HepG2 (cell line): ENCODE measurements at regions not wholly inside any gene's neighbourhood (a gene's known extent, or its start where the extent isn't known, plus 50 kb on each side); places are given as distances from the start of the nearest gene placed in this dataset.

Experiments used
- ATAC-seq: fragments of 200-7000 bp; cut with Tn5 transposase; 3 replicates; pipeline ENCODE4 v1.9.1; 2020; ENCODE audit warnings: mild to moderate bottlenecking, moderate library complexity
- BruUV-seq: library from RNA; stranded (reverse); fragments of 400-500 nt; replicated peaks from 2 replicates; lab custom pipeline; 2021; lab: Mats Ljungman, UMichigan
- CTCF ChIA-PET: fragments of 300-600 bp; formaldehyde crosslinking; extraction: SDS; loops from one replicate; lab custom pipeline; 2021; ENCODE audit warnings: low total read pairs, inconsistent platforms, low intra/inter-chr PET ratio; lab: Yijun Ruan, JAX
- POLR2A ChIA-PET: fragments of 350-600 bp; sonication (Branson Sonifier 250); formaldehyde crosslinking; loops from one replicate; lab custom pipeline; 2020; ENCODE audit warnings: antibody characterized with exemption, inconsistent platforms; lab: Yijun Ruan, JAX
- DNase-seq: peaks from one replicate; pipeline ENCODE4 v3.0.0-alpha.2; 2015; ENCODE audit warnings: low spot score
- FAIRE-seq: peaks from 3 replicates; lab custom pipeline; 2011; peaks lifted over from hg19 to GRCh38; lab: Jason Lieb, UNC
- H2AFZ ChIP-seq: one replicate; pipeline ENCODE4 v1.6.1; 2011; ENCODE audit warnings: low read length, inconsistent platforms
- H3K27ac ChIP-seq: fragments of 300-600 bp; 3 replicates; pipeline ENCODE4 v1.8.0; 2011; ENCODE audit warnings: mixed run types, mild to moderate bottlenecking, mixed read lengths, low read length, inconsistent platforms; ENCODE audit not compliant: insufficient read depth; ENCODE audit errors: extremely low read length
- H3K27me3 ChIP-seq, 2 experiments: fragments of 200-600 bp in 1 of 2; 2 replicates in 1 of 2; 3 replicates in 1 of 2; pipeline versions ENCODE4 v1.6.0 to v1.8.0; 2011; ENCODE audit warnings: low read length in 2 of 2, mild to moderate bottlenecking in 2 of 2, moderate library complexity in 2 of 2, inconsistent platforms in 1 of 2; ENCODE audit not compliant: insufficient read depth in 2 of 2, control insufficient read depth in 1 of 2
- H3K36me3 ChIP-seq, 2 experiments: fragments of 200-600 bp in 1 of 2; replicated peaks in 1 of 2; 2 replicates in 1 of 2; 3 replicates in 1 of 2; pipeline versions ENCODE4 v1.5.1 to v1.8.0; 2011; ENCODE audit warnings: low read length in 2 of 2, inconsistent platforms in 1 of 2; ENCODE audit not compliant: insufficient read depth in 2 of 2, control insufficient read depth in 1 of 2
- H3K4me1 ChIP-seq: 2 replicates; pipeline ENCODE4 v1.5.1; 2012; ENCODE audit warnings: low read length, inconsistent platforms; ENCODE audit not compliant: insufficient read depth
- H3K4me2 ChIP-seq: 2 replicates; pipeline ENCODE4 v1.6.0; 2011; ENCODE audit warnings: low read depth, low read length, inconsistent platforms
- H3K4me3 ChIP-seq, 3 experiments: fragments of 200-600 bp in 1 of 3; sonication (generic), shearing (Covaris generic) in 1 of 3; replicated peaks in 1 of 3; 2 replicates each; pipeline ENCODE4 v1.5.1; 2011 to 2016; ENCODE audit warnings: low read length in 3 of 3, inconsistent platforms in 2 of 3, low read depth in 2 of 3, mild to moderate bottlenecking in 2 of 3, control low read depth in 1 of 3, mixed read lengths in 1 of 3; ENCODE audit not compliant: insufficient read depth in 1 of 3
- H3K79me2 ChIP-seq: one replicate; pipeline ENCODE4 v1.6.1; 2011; ENCODE audit warnings: low read length, inconsistent platforms; ENCODE audit not compliant: insufficient read depth
- H3K9ac ChIP-seq: 2 replicates; pipeline ENCODE4 v1.6.0; 2011; ENCODE audit warnings: mild to moderate bottlenecking, low read depth, low read length, inconsistent platforms; ENCODE audit not compliant: insufficient read depth
- H3K9me3 ChIP-seq: 2 replicates; pipeline ENCODE4 v1.5.1; 2012; ENCODE audit warnings: mild to moderate bottlenecking, low read length
- H4K20me1 ChIP-seq: 2 replicates; pipeline ENCODE4 v1.6.0; 2011; ENCODE audit warnings: inconsistent platforms, mild to moderate bottlenecking, low read length, moderate library complexity; ENCODE audit not compliant: insufficient read depth
- DBP ChIP-seq: sonication (generic); formaldehyde crosslinking; IDR thresholded peaks from 2 replicates; pipeline ENCODE4 v1.4.0; 2020; ENCODE audit warnings: missing genetic modification reagents; ENCODE audit errors: not compliant biosample characterization
- EHMT2 ChIP-seq: fragments of 200-600 bp; sonication (generic); IDR thresholded peaks from 2 replicates; pipeline ENCODE4 v1.7.0; 2017; ENCODE audit warnings: antibody characterized with exemption, low read depth, low read length, borderline replicate concordance
- EZH2 ChIP-seq: conservative IDR thresholded peaks from 2 replicates; pipeline ENCODE4 v1.6.1; 2012; ENCODE audit warnings: mild to moderate bottlenecking, low read depth, low read length, moderate library complexity
- KAT7 ChIP-seq: IDR thresholded peaks from 2 replicates; pipeline ENCODE4 v1.6.1; 2018; ENCODE audit warnings: borderline replicate concordance, missing compliant biosample characterization
- NFIC ChIP-seq: IDR thresholded peaks from 2 replicates; pipeline ENCODE4 v1.6.1; 2012; ENCODE audit warnings: mild to moderate bottlenecking, low read length, inconsistent platforms
- NR1H2 ChIP-seq: sonication (generic); formaldehyde crosslinking; IDR thresholded peaks from 2 replicates; pipeline ENCODE4 v1.8.1; 2022; ENCODE audit warnings: low read depth, missing genetic modification reagents, borderline replicate concordance
- PBX3 ChIP-seq: sonication (generic); formaldehyde crosslinking; IDR thresholded peaks from 2 replicates; pipeline ENCODE4 v1.8.1; 2023; ENCODE audit warnings: missing genetic modification reagents, inconsistent platforms, borderline replicate concordance
- PCBP1 ChIP-seq: fragments of 200-400 bp; formaldehyde crosslinking; IDR thresholded peaks from 2 replicates; pipeline ENCODE4 v1.6.1; 2017; ENCODE audit warnings: mild to moderate bottlenecking, low read depth, low read length, borderline replicate concordance
- RAD21 ChIP-seq: fragments of 450-650 bp; formaldehyde crosslinking; IDR thresholded peaks from 2 replicates; pipeline ENCODE4 v1.5.0; 2020; ENCODE audit warnings: mild to moderate bottlenecking
- RBM39 ChIP-seq: fragments of 200-400 bp; formaldehyde crosslinking; IDR thresholded peaks from one replicate; pipeline ENCODE4 v1.6.1; 2018; ENCODE audit warnings: antibody characterized with exemption, mild to moderate bottlenecking, low read depth, low read length; ENCODE audit not compliant: poor library complexity, severe bottlenecking
- RNF219 ChIP-seq: sonication (generic); formaldehyde crosslinking; IDR thresholded peaks from 2 replicates; pipeline ENCODE4 v1.5.0; 2020; ENCODE audit warnings: mild to moderate bottlenecking, missing genetic modification reagents
- SMARCC2 ChIP-seq: fragments of 450-650 bp; IDR thresholded peaks from 2 replicates; pipeline ENCODE4 v1.6.1; 2017; ENCODE audit warnings: antibody characterized with exemption, mild to moderate bottlenecking
- SP5 ChIP-seq: IDR thresholded peaks from 2 replicates; pipeline ENCODE4 v1.6.1; 2016; ENCODE audit warnings: low read depth, borderline replicate concordance
- TBL1XR1 ChIP-seq: fragments of 150-350 bp; IDR thresholded peaks from 2 replicates; pipeline ENCODE4 v1.6.1; 2014; ENCODE audit warnings: borderline replicate concordance, low read length; ENCODE audit not compliant: partially characterized antibody
- ZNF10 ChIP-seq: sonication (generic); formaldehyde crosslinking; IDR thresholded peaks from 2 replicates; pipeline ENCODE4 v1.4.0; 2020; ENCODE audit warnings: mild to moderate bottlenecking, low read depth, missing genetic modification reagents, borderline replicate concordance
- ZNF343 ChIP-seq: sonication (generic); formaldehyde crosslinking; IDR thresholded peaks from 2 replicates; pipeline ENCODE4 v1.4.0; 2020; ENCODE audit warnings: mild to moderate bottlenecking, missing genetic modification reagents
- ZNF430 ChIP-seq: sonication (generic); formaldehyde crosslinking; IDR thresholded peaks from 2 replicates; pipeline ENCODE4 v1.9.0; 2021; ENCODE audit warnings: mild to moderate bottlenecking, missing genetic modification reagents
- ZNF574 ChIP-seq: sonication (generic); formaldehyde crosslinking; IDR thresholded peaks from 2 replicates; pipeline ENCODE4 v1.4.0; 2020; ENCODE audit warnings: missing genetic modification reagents
- ZNF720 ChIP-seq: sonication (generic); formaldehyde crosslinking; IDR thresholded peaks from 2 replicates; pipeline ENCODE4 v1.4.0; 2020; ENCODE audit warnings: missing genetic modification reagents
- WGBS: methylation state at CpG from one replicate; pipeline ENCODE4 v1.1.6; 2017; ENCODE audit warnings: low lambda C conversion rate; 5-methylcytosine and 5-hydroxymethylcytosine counted together
- in situ Hi-C: cut with HindIII; loops from 2 replicates; pipeline ENCODE4 v1.10.0; 2017; ENCODE audit warnings: low pct_unique_long_range_greater_than_20kb; ENCODE audit not compliant: extremely low pct_ligation_motif_present
- intact Hi-C: fragments of 100-400 bp; cut with micrococcal nuclease; formaldehyde crosslinking; loops from one replicate; pipeline ENCODE4 v1.10.0; 2022; ENCODE audit not compliant: unreplicated experiment

- ChIA-PET CTCF (no interaction called here), POLR2A (no interaction called here)
- DNase-seq (no peak), FAIRE-seq (no peak), ATAC-seq (no peak)
- Histone ChIP-seq H3K36me3 (no peaks in the 10 kb centered on the region), H3K9ac (no peak overlapping the region), H3K4me1 (no peaks in the 10 kb centered on the region), H4K20me1 (no peaks in the 10 kb centered on the region), H3K79me2 (no peaks in the 10 kb centered on the region), H3K4me3 (no peak overlapping the region), H3K9me3 (peaks cover 82% of the 10 kb centered on the region), H3K4me2 (no peak overlapping the region), H3K27ac (no peak overlapping the region), H3K27me3 (no peaks in the 10 kb centered on the region), H2AFZ (no peak overlapping the region)
- in situ Hi-C loops: no loop called here
- intact Hi-C loops: no loop called here
- 1% methylated on average over 5 of the region's 5 CpGs for WGBS
- no TSS peak for BruUV-seq
- TF ChIP-seq PCBP1: no peak
- no peak for TF ChIP-seq NFIC
- TF ChIP-seq ZNF720 (CRISPR knock-in tag): no peak
- no peak for TF ChIP-seq PBX3
- TF ChIP-seq TBL1XR1: no peak
- no peak for TF ChIP-seq EZH2
- no peak for TF ChIP-seq ZNF574 (CRISPR knock-in tag)
- no peak for TF ChIP-seq ZNF430
- TF ChIP-seq KAT7: no peak
- TF ChIP-seq ZNF10 (CRISPR knock-in tag): no peak
- no peak for TF ChIP-seq SMARCC2
- TF ChIP-seq DBP (CRISPR knock-in tag): no peak
- TF ChIP-seq ZNF343: no peak
- TF ChIP-seq EHMT2: no peak
- TF ChIP-seq RBM39: no peak
- no peak for TF ChIP-seq RAD21 (CRISPR knock-in tag)
- TF ChIP-seq RNF219 (CRISPR knock-in tag): no peak
- no peak for TF ChIP-seq NR1H2 (CRISPR knock-in tag)
- TF ChIP-seq SP5: no peak
Measured at GRCh38 chr21:20649231-20649630, 349.0 kb upstream of the NCAM2 start.
